ENCODE measurements at regions not wholly inside any gene's neighbourhood (a gene's known extent, or its start where the extent isn't known, plus 50 kb on each side); places are given as distances from the start of the nearest gene placed in this dataset.

- TF ChIP-seq ELF4 (CRISPR knock-in tag; IDR thresholded peaks at IDR 0.05; ENCODE audit: low read depth) (no peak), CTCF (IDR thresholded peaks at IDR 0.05) (no peak), ZNF396 (CRISPR knock-in tag; IDR thresholded peaks at IDR 0.05; ENCODE audit: borderline replicate concordance) (no peak), ZNF416 (CRISPR knock-in tag; IDR thresholded peaks at IDR 0.05) (no peak), ZNF512 (CRISPR knock-in tag; IDR thresholded peaks at IDR 0.05; ENCODE audit: borderline replicate concordance) (no peak), CREB1 (CRISPR knock-in tag; IDR thresholded peaks at IDR 0.05) (no peak), ZNF138 (CRISPR knock-in tag; conservative IDR thresholded peaks at IDR 0.05) (no peak), ZNF263 (CRISPR knock-in tag; IDR thresholded peaks at IDR 0.05; ENCODE audit: low read depth) (no peak), SMAD3 (CRISPR knock-in tag; IDR thresholded peaks at IDR 0.05; ENCODE audit: borderline replicate concordance) (no peak), USF1 (CRISPR knock-in tag; IDR thresholded peaks at IDR 0.05) (no peak), HMGXB4 (CRISPR knock-in tag; IDR thresholded peaks at IDR 0.05) (no peak), JUN (CRISPR knock-in tag; IDR thresholded peaks at IDR 0.05) (no peak), SMAD4 (CRISPR knock-in tag; IDR thresholded peaks at IDR 0.05) (no peak), TCF7 (CRISPR knock-in tag; IDR thresholded peaks at IDR 0.05; ENCODE audit: low read depth) (no peak)
These were observed 59.3 kb upstream of the CNTN1 start for GRCh38 chr12:40632933-40633332.
